Keratinocyte (primary cell): ENCODE measurements at regions not wholly inside any gene's neighbourhood (a gene's known extent, or its start where the extent isn't known, plus 50 kb on each side); places are given as distances from the start of the nearest gene placed in this dataset.

Experiments
- CTCF ChIP-seq, 3 experiments: IDR thresholded peaks in 1 of 3; conservative IDR thresholded peaks in 1 of 3; optimal IDR thresholded peaks in 1 of 3; 2 replicates in 2 of 3; 3 replicates in 1 of 3; pipeline versions ENCODE3 to v1.5.1; 2011; ENCODE audit warnings: low read length in 3 of 3, mild to moderate bottlenecking in 3 of 3, moderate library complexity in 2 of 3, control low read depth in 1 of 3, inconsistent platforms in 1 of 3; ENCODE audit not compliant: insufficient read depth in 2 of 3; ENCODE audit errors: extremely low read depth in 1 of 3
- EZH2 ChIP-seq: IDR thresholded peaks from one replicate; pipeline ENCODE4 v1.6.1; 2012; ENCODE audit warnings: inconsistent platforms, mild to moderate bottlenecking, low read length, moderate library complexity

GRCh38 chr14:40762177-40762576 is 844.5 kb upstream of the LRFN5 start:
- TF ChIP-seq CTCF (optimal IDR thresholded peaks at IDR 0.05 in 1 of 3, IDR thresholded peaks at IDR 0.05 in 1 of 3, conservative IDR thresholded peaks at IDR 0.05 in 1 of 3; ENCODE audit: extremely low read depth in 1 of 3, insufficient read depth in 2 of 3, low read length in 3 of 3) (no peak), EZH2 (no peak)
